HFFc6 (cell line): ENCODE measurements at regions not wholly inside any gene's neighbourhood (a gene's known extent, or its start where the extent isn't known, plus 50 kb on each side); places are given as distances from the start of the nearest gene placed in this dataset.

Experiments
- DNase-seq: peaks from one replicate; pipeline ENCODE4 v3.0.0-alpha.2; 2018
- H3K27ac Mint-ChIP-seq: 2 replicates; pipeline ENCODE4 v1.8.0; 2020; ENCODE audit warnings: mild to moderate bottlenecking, mixed read lengths
- H3K27me3 Mint-ChIP-seq: 2 replicates; pipeline ENCODE4 v1.8.0; 2021; ENCODE audit warnings: mild to moderate bottlenecking, moderate library complexity, mixed read lengths; ENCODE audit not compliant: insufficient read depth
- H3K36me3 Mint-ChIP-seq: 2 replicates; pipeline ENCODE4 v1.8.0; 2021; ENCODE audit warnings: low read depth, mixed read lengths
- H3K4me1 Mint-ChIP-seq: 2 replicates; pipeline ENCODE4 v1.8.0; 2020; ENCODE audit warnings: low read depth, mixed read lengths
- H3K4me3 Mint-ChIP-seq: 2 replicates; pipeline ENCODE4 v1.8.0; 2020; ENCODE audit warnings: mild to moderate bottlenecking, moderate library complexity, mixed read lengths
- H3K9me3 Mint-ChIP-seq: 2 replicates; pipeline ENCODE4 v1.8.0; 2020; ENCODE audit warnings: mild to moderate bottlenecking, mixed read lengths
- CTCF ChIP-seq: fragments of 200-600 bp; sonication (generic); IDR thresholded peaks from 2 replicates; pipeline ENCODE4 v1.5.0; 2021; ENCODE audit warnings: antibody characterized with exemption, mild to moderate bottlenecking

- no peaks in the 10 kb centered on the region; the same call in 1 of the 2 replicates for H3K9me3 Mint-ChIP-seq
- no peak for DNase-seq
- H3K36me3 Mint-ChIP-seq = no peaks in the 10 kb centered on the region; the same call in 1 of the 2 replicates
- H3K27me3 Mint-ChIP-seq = peaks cover 5% of the 10 kb centered on the region; the same call in 1 of the 2 replicates
- peaks cover 23% of the 10 kb centered on the region; the same call in 1 of the 2 replicates for H3K4me1 Mint-ChIP-seq
- no peak for TF ChIP-seq CTCF
- H3K4me3 Mint-ChIP-seq = no peak overlapping the region
- no peak overlapping the region for H3K27ac Mint-ChIP-seq
These were observed 82.9 kb upstream of the SETBP1 start for GRCh38 chr18:44597797-44598196.

GRCh38 chr18:44598514-44598913 lies 82.2 kb upstream of the SETBP1 start:
- H3K4me1 Mint-ChIP-seq = peaks cover 26% of the 10 kb centered on the region; the same call in 1 of the 2 replicates
- H3K27ac Mint-ChIP-seq = no peak overlapping the region
- peaks cover 5% of the 10 kb centered on the region; the same call in 1 of the 2 replicates for H3K27me3 Mint-ChIP-seq
- H3K4me3 Mint-ChIP-seq = no peak overlapping the region
- no peaks in the 10 kb centered on the region; the same call in 1 of the 2 replicates for H3K9me3 Mint-ChIP-seq
- no peaks in the 10 kb centered on the region; the same call in 1 of the 2 replicates for H3K36me3 Mint-ChIP-seq
- no peak for TF ChIP-seq CTCF
- DNase-seq = no peak

- peaks cover 5% of the 10 kb centered on the region; the same call in 1 of the 2 replicates for H3K27me3 Mint-ChIP-seq
- no peak overlapping the region; the same call in 1 of the 2 replicates for H3K27ac Mint-ChIP-seq
- no peaks in the 10 kb centered on the region; the same call in 1 of the 2 replicates for H3K36me3 Mint-ChIP-seq
- DNase-seq = no peak
- TF ChIP-seq CTCF = no peak
- peaks cover 25% of the 10 kb centered on the region; the same call in 1 of the 2 replicates for H3K4me1 Mint-ChIP-seq
- H3K4me3 Mint-ChIP-seq = no peak overlapping the region
- H3K9me3 Mint-ChIP-seq = no peaks in the 10 kb centered on the region; the same call in 1 of the 2 replicates
These were observed 81.3 kb upstream of the SETBP1 start for GRCh38 chr18:44599412-44599811.

- H3K27ac Mint-ChIP-seq = no peak overlapping the region; the same call in 1 of the 2 replicates
- H3K4me3 Mint-ChIP-seq = no peak overlapping the region
- H3K4me1 Mint-ChIP-seq = peaks cover 15% of the 10 kb centered on the region; the same call in 1 of the 2 replicates
- no peak for TF ChIP-seq CTCF
- H3K27me3 Mint-ChIP-seq = peaks cover 5% of the 10 kb centered on the region; the same call in 1 of the 2 replicates
- no peaks in the 10 kb centered on the region for H3K36me3 Mint-ChIP-seq
- DNase-seq = peak; percentile 87
- H3K9me3 Mint-ChIP-seq = no peaks in the 10 kb centered on the region; the same call in 1 of the 2 replicates
These were observed 79.2 kb upstream of the SETBP1 start for GRCh38 chr18:44601447-44601846.

- DNase-seq = peak; percentile 47
- H3K4me1 Mint-ChIP-seq = peaks cover 15% of the 10 kb centered on the region; the same call in 1 of the 2 replicates
- H3K4me3 Mint-ChIP-seq = no peak overlapping the region
- no peak overlapping the region; the same call in 1 of the 2 replicates for H3K27ac Mint-ChIP-seq
- no peak for TF ChIP-seq CTCF
- H3K9me3 Mint-ChIP-seq = no peaks in the 10 kb centered on the region; the same call in 1 of the 2 replicates
- H3K36me3 Mint-ChIP-seq = no peaks in the 10 kb centered on the region
- H3K27me3 Mint-ChIP-seq = peaks cover 2% of the 10 kb centered on the region; the same call in 1 of the 2 replicates
These were observed 78.3 kb upstream of the SETBP1 start for GRCh38 chr18:44602380-44602779.
